Inferior parietal cortex (tissue), 1 donor: ENCODE measurements at regions not wholly inside any gene's neighbourhood (a gene's known extent, or its start where the extent isn't known, plus 50 kb on each side); places are given as distances from the start of the nearest gene placed in this dataset.

Experiments
- DNase-seq: peaks from one replicate; pipeline ENCODE4 v3.0.0-alpha.2; 2016; ENCODE audit errors: extremely low spot score

GRCh38 chr19:32234663-32235217, 110.7 kb upstream of the ZNF507 start:
- no peak for DNase-seq

- DNase-seq = no peak
Observed at GRCh38 chr19:32238076-32238475, 107.3 kb upstream of the ZNF507 start.

DNA sequence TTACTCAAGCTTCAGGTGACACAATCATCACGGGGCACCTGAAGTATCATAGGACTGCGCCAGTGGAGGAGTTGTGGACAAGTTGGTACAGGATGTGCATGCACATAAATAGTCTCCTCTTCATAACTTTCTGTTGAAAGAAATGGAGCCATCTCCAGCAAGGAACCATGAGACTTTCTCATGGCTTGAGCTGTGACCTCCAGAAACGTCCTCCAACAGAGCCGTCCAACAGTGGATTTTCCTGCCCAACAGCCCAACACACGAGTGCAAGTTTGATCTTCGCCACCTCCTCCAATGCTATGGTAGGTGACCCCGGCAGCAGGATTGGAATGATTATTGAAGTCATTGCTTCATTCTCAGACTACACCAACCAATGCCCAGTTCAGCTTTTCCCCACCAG, 105.1 kb upstream of the ZNF507 start:
- no peak for DNase-seq

- no peak for DNase-seq
Observed at GRCh38 chr19:32241306-32241705, 104.1 kb upstream of the ZNF507 start.

GRCh38 chr19:32241932-32242710, 103.3 kb upstream of the ZNF507 start:
- no peak for DNase-seq

DNA sequence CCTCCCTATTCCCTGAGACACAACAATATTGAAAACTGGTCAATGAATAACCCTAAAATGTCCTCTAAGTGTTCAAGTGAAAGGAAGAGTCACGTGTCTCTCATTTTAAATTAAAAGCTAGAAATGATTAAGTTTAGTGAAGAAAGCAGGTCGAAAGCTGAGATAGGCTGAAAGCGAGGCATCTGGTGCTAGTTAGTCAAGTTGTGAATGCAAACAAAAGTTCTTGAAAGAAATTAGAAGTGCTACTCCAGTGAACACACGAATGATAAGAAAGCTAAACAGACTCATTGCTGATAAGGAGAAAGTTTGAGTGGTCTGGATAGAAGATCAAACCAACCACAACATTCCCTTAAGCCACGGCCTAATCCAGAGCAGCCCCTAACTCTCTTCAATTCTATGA, 99.4 kb upstream of the ZNF507 start:
- DNase-seq = no peak

GRCh38 chr19:32251634-32252332, 93.6 kb upstream of the ZNF507 start:
- no peak for DNase-seq

DNA sequence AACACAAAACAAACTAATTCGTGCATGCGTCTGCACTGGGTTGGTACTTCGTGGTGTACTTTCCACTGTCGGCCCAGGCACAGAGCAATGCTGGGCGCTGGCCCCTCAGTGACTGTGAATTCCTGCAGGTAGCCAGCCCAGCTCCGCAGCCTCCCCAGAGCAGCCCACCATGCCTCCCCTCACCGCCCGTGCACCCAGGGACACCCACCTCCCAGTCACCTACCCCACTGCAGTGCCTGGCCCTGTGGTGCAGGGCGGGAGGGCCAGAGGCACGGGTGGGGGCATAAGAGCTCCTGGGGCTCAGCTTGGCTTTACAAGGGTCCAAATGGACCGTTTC, 93.1 kb upstream of the ZNF507 start:
- no peak for DNase-seq

DNA sequence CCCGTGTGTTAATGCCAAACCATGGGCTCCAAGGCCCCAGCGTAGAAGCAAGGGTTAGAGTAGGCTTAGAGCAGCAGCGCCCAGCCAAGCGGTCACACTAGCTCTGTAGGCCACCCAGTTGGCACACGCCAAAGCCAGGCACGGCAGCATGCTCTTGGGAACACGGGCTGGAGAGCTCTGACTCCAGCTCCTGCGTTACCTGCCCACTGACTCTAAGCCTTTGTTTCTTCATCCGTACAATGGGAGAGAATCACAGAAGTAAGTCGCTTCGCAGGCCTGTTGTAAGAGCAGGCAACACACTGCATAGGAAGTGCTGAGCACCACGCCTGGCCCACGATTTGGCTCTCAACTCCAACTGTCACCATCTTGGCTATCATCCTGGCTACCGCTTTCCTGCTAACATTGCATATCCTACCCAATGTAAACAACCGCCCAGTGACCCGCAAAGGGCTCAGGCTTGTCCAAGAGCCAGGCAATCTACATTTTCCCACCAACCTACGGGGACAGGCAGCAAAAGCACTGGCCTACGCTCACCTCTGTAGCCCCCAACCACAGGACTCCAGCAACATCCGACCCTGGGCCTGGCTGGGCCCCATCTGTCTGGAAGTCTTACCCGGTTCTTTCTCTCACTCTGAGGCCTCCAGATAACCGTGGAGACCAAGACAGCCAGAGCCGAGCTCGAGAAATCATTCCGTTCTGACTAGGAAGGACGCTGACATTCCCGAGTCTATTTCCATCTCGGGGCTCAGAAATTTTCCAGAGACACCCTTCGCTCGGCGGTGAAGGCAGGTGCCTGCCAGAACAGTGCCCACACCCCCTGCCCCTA, 91.5 kb upstream of the ZNF507 start:
- no peak for DNase-seq

- DNase-seq = peak; percentile 11
Observed at GRCh38 chr19:32254509-32254890, 90.9 kb upstream of the ZNF507 start.

- DNase-seq = no peak
Observed at GRCh38 chr19:32255536-32256295, 89.7 kb upstream of the ZNF507 start.

DNA sequence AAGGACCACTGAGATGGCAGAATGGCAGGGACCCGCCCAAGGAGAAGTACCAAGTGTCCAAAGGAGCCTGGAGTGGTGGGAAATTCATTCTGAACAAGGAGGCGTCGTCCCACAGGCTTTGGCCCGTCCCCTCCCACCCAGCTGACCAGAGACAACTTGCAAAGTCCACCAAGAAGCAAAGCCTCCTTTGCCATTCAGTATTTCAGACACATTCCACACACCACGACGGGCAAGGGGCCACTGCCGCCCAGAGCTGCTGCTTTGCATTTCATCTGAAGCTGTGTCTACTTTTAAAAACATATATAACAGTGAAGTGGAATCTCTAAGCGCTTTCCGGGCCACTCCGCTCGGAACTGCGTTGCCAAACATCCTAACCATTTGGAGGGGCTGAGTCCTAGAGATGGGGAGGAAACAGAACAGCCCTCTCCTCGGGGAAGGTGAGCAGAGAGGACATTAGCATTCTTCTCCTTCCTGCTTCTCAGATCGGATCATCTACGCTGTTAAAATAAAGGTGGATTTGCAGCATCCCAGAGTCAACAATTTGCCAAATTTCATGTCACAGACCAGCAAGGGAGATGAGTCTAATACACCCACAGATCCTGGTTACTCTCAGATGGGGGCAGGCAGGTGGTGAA, 89.0 kb upstream of the ZNF507 start:
- no peak for DNase-seq

DNA sequence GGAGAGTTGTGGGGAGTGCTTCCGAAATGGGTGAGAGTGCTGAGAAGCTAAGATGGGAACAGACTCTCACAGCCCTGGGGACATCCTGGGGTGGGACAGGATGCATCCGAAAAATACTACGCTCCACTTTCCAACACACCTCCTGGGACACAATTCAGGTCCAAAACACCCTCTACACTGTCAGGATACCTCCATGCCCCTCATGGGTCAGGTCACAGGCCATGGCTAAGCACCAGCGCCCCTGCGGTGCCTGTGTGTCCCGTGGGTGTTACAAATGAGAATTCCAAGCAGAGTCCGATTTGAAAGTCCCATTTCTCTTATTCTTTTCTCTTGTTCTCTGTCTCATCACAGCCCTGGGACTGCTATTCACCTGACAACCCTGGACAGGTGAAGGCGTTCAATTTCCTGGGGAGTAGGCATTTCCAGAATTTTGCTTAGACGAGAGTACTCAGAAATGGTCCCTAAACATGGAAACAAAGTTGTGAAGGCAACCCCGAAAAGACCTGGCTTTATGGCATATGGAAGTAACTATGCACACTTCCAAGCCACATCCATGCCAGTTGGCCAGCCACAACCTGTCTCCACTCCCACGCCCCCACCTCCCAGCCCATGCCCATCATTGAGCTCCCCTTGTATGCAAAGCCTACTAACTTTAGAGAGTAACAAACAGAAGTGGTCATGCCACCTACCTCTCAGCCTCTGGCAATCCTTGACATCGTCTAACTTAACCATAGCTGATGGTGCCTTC, 87.9 kb upstream of the ZNF507 start:
- no peak for DNase-seq

- DNase-seq = no peak
Observed at GRCh38 chr19:32258167-32258566, 87.2 kb upstream of the ZNF507 start.

- DNase-seq = no peak
Observed at GRCh38 chr19:32264568-32264967, 80.8 kb upstream of the ZNF507 start.

DNA sequence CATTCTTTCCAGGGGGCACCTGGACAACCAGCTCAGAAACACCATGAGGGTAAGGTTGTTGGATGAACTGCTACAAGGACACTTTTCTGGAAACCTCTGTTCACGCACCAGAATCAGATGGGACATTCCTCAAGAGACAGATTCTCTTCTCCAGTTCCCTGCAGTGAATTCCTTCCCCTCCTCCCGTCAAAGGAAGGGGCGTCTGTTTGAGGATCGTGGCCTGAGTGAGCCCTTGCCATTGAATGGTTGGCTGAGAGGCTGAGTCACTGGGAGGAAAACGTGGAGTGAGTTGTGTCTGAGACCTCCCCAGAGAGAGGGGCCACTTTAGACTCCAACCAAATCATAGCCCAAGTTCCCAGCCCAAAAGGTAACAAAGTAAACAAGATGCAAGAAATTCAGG, 79.4 kb upstream of the ZNF507 start:
- DNase-seq = no peak

GRCh38 chr19:32266460-32266859, 79.0 kb upstream of the ZNF507 start:
- no peak for DNase-seq

- no peak for DNase-seq
Observed at GRCh38 chr19:32268381-32268780, 77.0 kb upstream of the ZNF507 start.

DNA sequence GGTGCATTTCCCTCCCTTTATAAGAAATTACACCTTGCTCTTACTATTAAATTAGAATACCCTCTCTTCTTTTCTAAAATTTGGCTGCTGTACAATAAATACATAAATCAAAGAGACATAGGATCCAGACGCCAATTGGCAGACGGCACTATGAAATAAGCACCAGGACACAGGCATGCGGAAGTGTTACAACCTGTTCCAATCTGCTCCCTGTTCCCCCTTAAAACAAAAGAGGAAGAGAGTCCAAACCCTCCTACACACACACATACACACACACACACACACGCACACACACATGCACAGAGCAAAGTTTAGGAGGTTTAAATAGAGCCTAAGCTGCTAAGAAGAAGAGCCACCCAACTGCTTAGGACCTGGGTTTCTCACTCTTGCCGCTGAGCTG, 75.6 kb upstream of the ZNF507 start:
- DNase-seq = no peak

DNA sequence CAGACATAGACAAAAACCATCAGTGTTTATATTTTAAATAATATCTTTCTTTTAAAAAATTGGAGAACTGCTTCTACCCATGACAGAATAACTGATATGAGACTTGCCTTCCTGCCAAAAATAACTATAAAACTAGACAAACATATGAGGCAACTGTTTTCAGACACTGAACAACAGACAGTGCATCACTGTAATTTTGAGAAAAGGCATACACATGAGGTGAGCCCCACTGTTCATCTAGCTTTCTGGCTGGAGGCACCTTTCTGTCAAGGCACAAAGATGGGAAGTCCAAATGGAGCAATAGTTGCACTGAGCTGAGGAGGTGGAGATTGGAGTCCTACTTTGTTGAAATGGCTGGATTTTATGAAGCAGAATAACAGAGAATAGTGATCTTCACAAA, 71.9 kb upstream of the ZNF507 start:
- DNase-seq = no peak
